NB4 (cell line): ENCODE measurements at regions not wholly inside any gene's neighbourhood (a gene's known extent, or its start where the extent isn't known, plus 50 kb on each side); places are given as distances from the start of the nearest gene placed in this dataset.

Experiments
- DNase-seq: peaks from one replicate; pipeline ENCODE4 v3.0.0; 2010; ENCODE audit warnings: low read depth
- H3K4me3 ChIP-seq: one replicate; pipeline ENCODE4 v1.5.1; 2011; ENCODE audit warnings: mild to moderate bottlenecking, low read depth, low read length, moderate library complexity
- CTCF ChIP-seq: IDR thresholded peaks from one replicate; pipeline ENCODE4 v1.5.1; 2012; ENCODE audit warnings: low read depth, low read length
- MAX ChIP-seq: IDR thresholded peaks from 2 replicates; pipeline ENCODE4 v1.6.1; 2011; ENCODE audit warnings: low read depth, low read length
- MYC ChIP-seq: IDR thresholded peaks from 2 replicates; pipeline ENCODE4 v1.6.1; 2011; ENCODE audit warnings: low read depth, low read length
- POLR2A ChIP-seq: IDR thresholded peaks from 2 replicates; pipeline ENCODE4 v1.6.1; 2011; ENCODE audit warnings: mild to moderate bottlenecking; ENCODE audit not compliant: insufficient read length; ENCODE audit errors: extremely low read depth

- TF ChIP-seq MYC (no peak), CTCF (no peak), POLR2A (no peak), MAX (no peak)
- no peak overlapping the region for H3K4me3 ChIP-seq
- peak; percentile 15 for DNase-seq
Measured at GRCh38 chr4:127580300-127580699, 52.5 kb upstream of the INTU start.

GRCh38 chr4:127580891-127581290 is 51.9 kb upstream of the INTU start:
- no peak overlapping the region for H3K4me3 ChIP-seq
- no peak for DNase-seq
- TF ChIP-seq POLR2A (no peak), CTCF (no peak), MAX (no peak), MYC (no peak)
